Fibroblast of the aortic adventitia (primary cell): ENCODE measurements at regions not wholly inside any gene's neighbourhood (a gene's known extent, or its start where the extent isn't known, plus 50 kb on each side); places are given as distances from the start of the nearest gene placed in this dataset.

ENCODE experiments used
- DNase-seq: peaks from one replicate; pipeline ENCODE4 v3.0.0-alpha.2; 2010; ENCODE audit warnings: low read depth
- H3K4me3 ChIP-seq: 2 replicates; pipeline ENCODE4 v1.5.1; 2011; ENCODE audit warnings: low read depth, mild to moderate bottlenecking, control low read depth, low read length, moderate library complexity
- CTCF ChIP-seq: IDR thresholded peaks from 2 replicates; pipeline ENCODE4 v1.5.1; 2011; ENCODE audit warnings: mild to moderate bottlenecking, low read length, control low read depth, inconsistent platforms; ENCODE audit not compliant: insufficient read depth

DNA sequence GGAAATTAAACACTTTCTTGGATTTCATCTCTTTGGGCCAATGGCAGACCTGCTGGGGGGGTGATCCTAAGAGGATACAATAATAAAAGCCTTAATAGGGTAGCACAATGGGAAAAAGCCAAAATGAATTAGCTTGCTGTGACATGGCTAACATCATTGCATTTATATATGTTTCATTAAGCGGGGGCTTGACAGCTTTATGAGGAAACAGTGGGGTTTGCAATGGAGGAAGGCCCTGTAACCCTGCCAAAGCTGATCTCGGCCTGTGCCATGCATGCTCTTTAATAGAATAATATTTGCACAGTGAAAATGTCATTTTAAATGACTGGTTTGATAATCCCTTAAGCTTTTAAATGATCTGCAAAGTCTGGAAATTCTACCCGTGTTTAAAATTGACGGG lies 291.5 kb downstream of the SLC4A3 start:
- H3K4me3 ChIP-seq, result no peak overlapping the region
- no peak for DNase-seq
- TF ChIP-seq CTCF, result no peak

DNA sequence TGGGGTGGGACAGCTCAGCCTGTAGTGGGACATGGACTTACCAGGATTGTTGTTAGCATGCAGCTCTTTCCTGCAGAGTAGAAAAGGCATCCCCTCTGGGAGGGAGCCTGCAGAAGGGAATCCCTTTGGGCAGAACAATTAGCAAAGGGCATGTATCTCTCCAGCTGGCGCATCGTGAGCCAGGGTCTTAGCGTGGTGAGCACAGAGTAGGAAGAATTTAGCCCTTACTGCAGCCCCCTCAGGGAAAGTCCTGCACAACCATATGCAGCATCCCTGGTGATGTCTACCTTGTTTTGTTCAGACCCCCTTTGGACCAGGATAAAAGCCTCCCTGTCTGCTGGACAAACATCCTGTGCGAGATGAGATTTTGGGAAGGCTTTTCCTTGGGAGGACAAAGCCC lies 292.1 kb downstream of the SLC4A3 start:
- no peak overlapping the region for H3K4me3 ChIP-seq
- DNase-seq, result no peak
- no peak for TF ChIP-seq CTCF

GRCh38 chr2:219929835-219930234 lies 302.4 kb downstream of the SLC4A3 start:
- no peak overlapping the region for H3K4me3 ChIP-seq
- TF ChIP-seq CTCF, result no peak
- no peak for DNase-seq

DNA sequence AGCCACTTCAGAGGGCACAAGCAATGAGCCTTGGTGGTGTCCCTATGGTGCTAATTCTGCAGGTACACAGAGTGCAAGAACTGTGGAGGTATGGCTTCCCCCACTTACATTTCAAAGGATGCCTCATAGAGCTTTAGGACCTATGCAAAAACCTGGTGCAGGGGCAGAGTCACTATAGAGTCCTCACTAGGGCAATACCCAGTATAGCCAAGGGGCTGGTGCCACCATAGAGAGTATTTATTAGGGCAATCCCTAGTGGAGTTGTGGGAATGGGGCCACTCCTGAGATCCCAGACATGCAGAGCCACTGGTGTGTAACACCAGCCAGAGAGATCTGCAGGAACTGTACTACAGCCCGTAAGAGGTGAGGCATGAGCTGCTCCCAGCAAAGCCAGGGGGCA lies 312.2 kb downstream of the SLC4A3 start:
- no peak for DNase-seq
- no peak for TF ChIP-seq CTCF
- no peak overlapping the region for H3K4me3 ChIP-seq

GRCh38 chr2:219944866-219945265 lies 317.4 kb downstream of the SLC4A3 start:
- TF ChIP-seq CTCF, result no peak
- no peak for DNase-seq

DNA sequence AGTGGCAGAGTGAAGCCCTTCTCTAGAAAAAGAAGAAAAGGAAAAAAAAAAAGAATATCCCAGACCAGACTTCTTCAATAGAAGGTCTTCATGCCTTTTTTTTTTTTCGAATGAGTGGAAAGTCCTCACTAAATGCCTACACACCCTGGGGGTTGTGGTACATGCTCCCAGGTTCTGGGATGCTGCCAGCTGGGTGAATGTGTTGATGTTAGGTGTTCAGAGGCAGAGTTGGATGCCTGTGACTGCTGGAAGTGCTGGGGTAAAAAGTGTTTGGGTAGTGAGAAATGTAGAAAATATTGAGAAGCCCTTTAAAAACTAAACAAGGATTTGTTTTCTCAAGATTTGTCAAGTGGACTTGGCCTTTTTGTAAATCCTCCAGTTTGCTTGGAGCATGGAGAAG lies 318.6 kb downstream of the SLC4A3 start:
- no peak for TF ChIP-seq CTCF
- DNase-seq, result no peak
- H3K4me3 ChIP-seq, result no peak overlapping the region

More at GRCh38 chr2:219944866-219945265, 317.4 kb downstream of the SLC4A3 start:
- H3K4me3 ChIP-seq, result no peak overlapping the region

DNA sequence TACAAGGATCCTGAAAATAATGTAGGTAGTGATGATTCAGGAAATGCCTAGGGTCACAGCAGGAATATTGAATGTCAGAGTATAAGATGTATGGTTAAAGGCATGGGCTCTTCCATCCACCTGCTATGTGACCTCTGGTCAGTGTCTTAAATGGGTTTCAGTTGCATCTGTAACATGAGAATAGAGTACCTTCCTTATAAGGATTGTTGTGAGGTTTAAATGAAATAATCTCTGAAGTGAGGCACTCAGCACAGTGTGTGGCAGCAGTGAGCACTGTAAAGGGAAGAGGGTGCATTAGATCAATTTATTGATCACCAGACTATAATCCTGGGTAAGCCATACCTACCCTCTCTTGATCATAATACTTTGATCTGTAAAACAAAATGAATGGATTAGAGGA lies 319.1 kb downstream of the SLC4A3 start:
- H3K4me3 ChIP-seq, result no peak overlapping the region
- TF ChIP-seq CTCF, result no peak
- DNase-seq, result no peak
